ENCODE measurements at regions not wholly inside any gene's neighbourhood (a gene's known extent, or its start where the extent isn't known, plus 50 kb on each side); places are given as distances from the start of the nearest gene placed in this dataset.
"Not testable (repeated sequence)": the region's sequence is repeated elsewhere in the genome, so short reads cannot be mapped to it uniquely, and the experiment has no call there.

DNA sequence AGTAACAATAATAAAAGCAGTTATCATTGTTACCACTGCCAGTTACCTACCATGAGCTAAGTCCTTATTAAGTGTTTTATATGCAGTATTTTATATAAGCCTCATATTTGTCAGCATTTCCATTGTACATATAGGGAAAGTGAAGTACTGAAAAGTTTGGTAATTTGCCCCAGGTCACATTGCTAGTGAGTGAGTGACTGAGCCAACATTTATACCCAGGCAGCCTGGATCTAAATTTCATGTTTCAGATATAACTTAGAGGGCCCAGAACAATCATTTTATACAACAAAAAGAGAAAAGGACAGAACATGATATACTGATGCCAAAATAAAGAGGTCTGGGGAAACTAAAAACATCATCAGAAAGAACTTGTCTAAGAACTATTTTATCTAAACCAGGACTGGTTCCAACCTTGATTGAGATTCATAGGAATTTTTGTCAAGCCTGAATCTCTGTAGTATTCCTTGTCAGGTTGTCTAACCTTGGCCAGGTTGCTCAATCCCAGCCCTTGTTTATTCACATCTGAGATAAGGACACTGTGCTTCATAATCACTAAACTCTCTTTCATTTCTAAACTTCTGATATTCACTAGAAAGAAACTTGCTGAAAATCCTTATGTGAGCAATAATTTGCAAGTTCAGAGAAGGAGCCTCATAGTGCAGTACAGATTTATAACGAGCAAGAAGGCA is 308.2 kb downstream of the IPMK start:
- no peak for DNase-seq (ENCODE audit: low read depth)

DNA sequence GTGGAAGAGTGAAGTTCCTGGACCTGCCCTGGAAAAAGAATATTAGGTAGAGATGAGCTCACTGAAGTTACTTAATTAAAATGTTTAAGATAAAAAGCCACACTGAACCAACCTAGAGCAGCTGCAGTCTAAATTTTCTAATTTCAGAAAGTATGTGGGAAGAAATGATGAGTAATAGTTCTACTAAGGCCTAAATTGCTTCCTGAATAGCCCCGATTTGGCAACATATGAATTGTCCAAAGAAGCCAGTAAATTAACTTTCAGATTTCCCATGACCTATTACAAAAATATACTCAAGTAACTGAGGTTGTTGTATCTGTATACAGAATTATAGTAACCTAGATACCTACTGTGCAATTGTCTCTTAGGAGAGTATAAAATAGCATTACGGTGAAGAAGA is 312.6 kb downstream of the IPMK start:
- no peak for DNase-seq (ENCODE audit: low read depth)

DNA sequence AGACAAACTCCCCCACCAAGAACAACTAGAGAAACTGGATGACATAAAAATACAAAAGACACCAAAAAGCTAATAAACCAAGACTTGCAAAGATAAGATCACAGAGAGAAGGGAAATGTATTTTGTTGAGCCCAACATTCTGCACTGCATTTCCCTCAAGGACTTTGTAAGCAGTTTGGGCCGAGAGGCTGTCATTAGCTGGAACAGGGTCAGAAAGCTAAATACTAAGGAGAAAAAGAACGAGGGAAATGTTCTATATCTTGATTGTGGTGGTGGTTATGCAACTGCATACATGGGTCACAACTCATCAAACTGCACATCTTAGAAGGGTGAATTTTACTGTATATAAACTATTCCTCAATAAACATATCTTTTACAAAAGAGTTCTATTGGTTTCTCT is 315.0 kb downstream of the IPMK start:
- no peak for DNase-seq (ENCODE audit: low read depth)

DNA sequence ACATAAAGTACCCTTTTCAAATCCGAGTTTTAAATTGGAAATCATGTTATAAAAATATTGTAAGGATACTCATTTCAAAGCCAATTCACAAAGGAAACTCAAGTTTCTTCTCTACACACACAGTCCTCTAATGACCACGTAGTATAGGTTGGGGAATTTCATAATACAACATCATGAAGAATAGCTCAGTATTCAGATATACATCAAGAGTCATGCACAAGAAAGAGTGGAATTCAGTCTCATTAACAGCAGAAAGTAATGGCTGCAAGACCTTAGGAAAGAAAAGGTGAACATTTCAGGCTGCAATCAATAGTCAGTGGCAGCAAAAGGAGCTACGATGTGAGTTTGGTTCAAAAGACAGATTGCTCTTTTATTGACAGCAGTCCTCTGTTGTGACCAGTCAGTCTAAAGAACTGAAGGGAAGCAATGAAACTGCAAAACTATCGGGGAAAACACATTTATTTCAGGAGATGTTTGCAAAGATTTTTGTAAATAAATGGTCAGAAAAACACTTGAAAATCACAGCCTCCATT is 317.2 kb downstream of the IPMK start:
- DNase-seq (ENCODE audit: low read depth) = no peak

DNA sequence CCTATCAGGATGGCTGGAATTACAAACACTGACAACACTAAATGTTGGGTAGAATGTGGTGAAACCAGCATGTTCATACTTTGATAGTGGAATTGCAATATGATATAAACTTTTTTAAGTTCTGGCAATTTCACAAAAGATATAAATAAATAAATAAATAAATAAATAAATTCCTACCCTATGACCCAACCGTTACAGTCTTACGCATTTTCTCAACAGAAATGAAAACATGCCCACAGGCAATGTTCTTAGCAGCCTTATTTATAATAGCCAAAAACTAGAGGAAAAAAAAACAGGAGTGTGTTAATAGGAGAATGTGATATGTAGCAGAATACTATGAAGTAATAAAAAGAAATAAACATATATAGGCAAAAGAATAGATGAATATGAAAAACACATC is 318.9 kb downstream of the IPMK start:
- DNase-seq (ENCODE audit: low read depth) = no peak

DNA sequence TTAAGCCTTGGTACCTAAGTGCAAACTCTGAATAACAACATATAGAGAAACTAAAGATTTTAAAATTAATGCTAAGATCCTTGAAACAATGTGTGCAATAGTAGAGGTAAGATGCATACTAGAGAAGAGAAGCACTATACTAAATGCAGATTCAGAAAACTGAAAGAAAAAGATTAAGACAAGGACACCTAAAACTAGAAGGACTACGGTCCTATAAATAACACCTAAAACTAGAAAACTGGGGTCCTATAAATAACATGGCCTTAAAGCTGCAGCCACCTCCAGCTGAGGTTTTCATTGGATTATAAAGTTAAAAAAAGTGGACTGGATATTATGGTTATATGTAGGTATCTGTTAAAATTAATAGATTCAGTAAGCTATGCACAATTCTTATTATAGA is 320.9 kb downstream of the IPMK start:
- DNase-seq (ENCODE audit: low read depth) = no peak

DNA sequence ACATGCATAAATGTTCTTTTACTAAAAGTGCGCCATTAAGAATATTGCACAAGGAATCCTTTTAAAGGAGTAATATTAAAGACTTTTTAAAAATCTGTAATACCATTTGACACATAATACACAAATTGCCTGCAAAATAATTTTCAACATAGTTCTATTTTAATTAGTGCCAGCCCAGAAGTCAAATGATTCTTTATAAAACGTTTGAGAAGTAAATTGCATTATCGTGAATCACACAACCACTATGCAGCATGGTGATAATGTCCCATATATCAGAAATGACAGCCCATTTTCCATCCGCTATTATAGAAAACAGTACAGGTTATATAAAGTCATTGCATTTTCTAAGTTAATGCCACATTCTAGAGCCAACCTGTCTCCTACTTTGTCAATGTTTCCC is 324.0 kb downstream of the IPMK start:
- DNase-seq (ENCODE audit: low read depth) = no peak

DNA sequence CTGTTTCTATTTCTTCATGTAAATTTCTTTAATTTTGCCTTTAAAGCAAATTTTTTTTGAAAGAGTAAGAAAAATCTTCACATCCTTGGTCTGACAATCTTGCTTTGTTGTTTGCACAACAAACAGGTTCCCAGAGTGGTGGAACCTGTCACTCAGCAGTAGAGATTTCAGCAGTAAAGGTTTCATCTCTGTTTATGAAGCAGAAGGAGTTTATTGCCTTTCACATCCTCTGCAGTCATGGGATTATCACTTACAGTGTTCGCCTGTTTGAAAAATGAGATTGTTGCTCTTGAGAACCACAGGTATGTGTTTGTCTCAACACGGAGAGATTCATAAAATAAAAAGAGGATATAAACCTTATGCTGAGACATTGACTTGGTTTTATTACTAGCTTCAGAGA is 342.6 kb downstream of the IPMK start:
- DNase-seq (ENCODE audit: low read depth) = no peak

DNA sequence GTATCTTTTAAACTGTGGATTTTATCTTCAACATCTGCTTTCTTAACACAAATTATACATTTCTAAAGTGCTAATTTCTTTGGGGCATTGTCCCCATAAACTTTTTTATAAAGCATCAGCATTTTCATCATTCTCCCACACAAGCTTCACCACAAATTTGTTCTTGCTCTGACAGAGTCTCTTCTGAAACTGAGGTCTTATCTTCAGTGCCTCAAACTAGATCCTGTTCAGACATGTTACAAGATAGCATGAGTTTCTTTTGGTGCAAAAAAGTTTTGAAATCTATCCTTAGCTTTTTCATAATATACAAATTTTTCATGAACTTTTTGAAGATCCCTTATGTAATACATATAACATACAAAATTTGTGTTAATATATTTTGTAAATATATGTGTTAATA is 346.6 kb downstream of the IPMK start:
- no peak for DNase-seq (ENCODE audit: low read depth)

DNA sequence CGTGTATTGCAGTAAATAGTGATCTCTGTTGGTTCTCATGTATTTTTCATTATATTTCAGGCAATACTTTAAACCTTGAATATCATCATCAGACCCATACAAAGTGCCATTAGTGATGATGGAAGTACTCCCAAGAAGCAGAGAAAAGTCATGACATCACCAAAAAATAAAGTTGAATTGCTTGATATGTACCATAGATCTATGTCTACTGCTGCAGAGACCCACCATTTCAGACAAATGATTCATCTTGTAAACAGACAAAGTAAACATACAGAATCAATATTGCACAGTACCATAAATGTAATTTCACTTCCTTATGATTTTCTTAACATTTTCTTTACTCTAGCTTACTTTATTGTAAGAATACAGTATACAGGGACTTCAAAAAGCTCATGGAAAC is 347.8 kb downstream of the IPMK start:
- no peak for DNase-seq (ENCODE audit: low read depth)

DNA sequence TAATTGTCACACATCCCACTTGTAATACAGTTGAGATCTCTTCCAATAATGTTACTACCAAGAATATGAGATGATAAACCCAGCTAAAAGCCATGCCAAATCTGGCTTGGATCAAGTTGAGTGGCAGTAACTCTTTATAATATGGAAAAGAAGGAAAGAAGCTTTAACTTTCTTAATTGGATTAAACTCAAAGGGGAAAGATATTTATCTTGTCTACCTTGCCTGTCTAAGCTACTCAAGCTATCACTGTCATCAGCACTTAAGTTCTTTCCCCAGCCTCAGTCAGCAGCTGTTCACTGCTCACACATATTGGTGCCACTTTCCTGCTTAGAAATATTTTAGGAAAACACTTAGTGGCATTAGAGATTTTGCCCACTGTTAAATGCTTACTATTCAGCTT is 350.7 kb downstream of the IPMK start:
- DNase-seq (ENCODE audit: low read depth) = no peak

DNA sequence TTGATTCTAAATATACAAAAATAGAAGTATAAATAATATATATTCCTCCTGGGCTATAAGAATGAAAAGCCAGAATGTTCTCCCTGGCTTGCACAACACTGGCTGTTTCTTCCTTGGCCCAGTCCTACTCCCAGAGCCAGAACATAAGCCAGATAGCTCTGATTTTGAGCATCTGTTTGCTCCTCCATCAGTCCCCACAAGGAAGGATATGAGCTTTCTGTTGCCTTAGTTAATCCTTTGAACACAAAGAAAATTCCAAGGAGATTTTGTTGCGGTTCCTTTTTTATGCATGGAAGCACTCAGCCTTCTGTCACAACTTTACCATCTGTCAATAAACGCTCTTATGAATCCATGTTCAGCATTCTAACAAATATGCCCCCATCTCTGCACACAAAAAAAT is 361.8 kb downstream of the IPMK start:
- no peak for DNase-seq (ENCODE audit: low read depth)

DNA sequence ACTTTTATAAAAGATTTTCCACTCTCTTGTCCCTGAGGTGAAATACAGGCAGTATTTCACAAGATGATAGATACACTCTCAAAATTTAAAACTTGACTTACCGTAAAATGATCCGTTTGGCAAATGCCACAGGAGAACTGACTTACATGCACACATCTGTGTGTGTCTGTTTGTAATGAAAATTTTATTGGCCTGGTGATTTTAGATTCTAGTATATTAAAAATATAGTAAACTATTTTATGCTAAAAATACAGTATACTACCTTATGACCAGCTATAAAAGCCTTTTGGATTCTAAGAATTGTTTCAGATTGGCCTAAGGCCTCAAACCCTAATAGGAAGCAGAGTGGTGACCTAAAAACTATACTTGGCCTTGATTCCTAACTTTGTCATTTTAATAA is 362.7 kb downstream of the IPMK start:
- no peak for DNase-seq (ENCODE audit: low read depth)

DNA sequence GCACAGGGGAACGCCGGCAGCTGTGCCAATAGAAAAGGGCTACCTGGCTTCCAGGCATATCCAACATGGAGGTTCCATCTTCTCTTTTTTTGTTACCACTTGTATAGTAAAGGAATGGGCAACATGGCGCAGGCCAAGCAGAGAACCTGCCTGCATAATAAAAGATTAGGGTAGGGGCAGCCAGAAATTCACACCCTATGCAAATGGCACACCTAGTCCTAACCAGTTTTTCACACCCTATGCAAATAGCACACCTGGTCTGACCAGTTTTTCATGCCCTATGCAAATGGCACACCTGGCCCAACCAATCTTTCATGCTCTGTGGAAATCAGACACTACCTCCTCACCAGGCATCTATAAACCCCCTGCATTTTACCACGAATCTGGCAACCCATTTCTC is 369.5 kb downstream of the IPMK start:
- DNase-seq (ENCODE audit: low read depth) = no peak

DNA sequence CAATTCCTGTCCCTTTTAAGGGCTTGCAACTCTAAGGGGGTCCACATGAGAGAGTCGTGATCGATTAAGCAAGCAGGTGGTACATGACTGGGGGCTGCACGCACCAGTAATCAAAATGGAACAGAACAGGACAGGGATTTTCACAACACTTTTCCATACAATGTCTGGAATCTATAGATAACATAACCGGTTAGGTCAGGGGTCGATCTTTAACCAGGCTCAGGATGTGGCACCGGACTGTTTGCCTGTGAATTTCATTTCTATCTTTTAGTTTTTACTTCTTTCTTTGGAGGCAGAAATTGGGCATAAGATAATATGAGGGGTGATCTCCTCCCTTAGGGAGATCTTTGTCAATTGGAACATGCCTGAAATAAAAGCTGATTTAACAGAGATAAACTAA is 370.1 kb downstream of the IPMK start:
- no peak for DNase-seq (ENCODE audit: low read depth)

DNA sequence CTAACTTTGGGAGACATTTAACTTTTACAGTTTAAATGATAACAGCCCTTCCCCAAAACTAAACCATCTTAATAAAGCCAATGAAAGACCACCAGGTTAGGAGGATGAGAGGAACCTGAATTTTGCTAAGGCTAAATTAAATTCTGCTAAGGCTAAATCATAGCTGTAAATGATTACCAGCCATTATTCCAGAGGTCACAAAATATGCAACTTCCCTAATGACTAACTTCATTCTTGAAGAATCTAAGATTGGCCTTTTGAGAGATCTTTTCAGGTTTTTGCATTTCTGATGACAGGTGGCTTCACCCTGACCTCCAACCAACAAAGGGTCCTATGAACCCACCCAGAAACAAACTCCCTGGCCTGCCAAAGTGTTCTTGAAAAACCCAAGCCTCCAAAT is 373.3 kb downstream of the IPMK start:
- no peak for DNase-seq (ENCODE audit: low read depth)

DNA sequence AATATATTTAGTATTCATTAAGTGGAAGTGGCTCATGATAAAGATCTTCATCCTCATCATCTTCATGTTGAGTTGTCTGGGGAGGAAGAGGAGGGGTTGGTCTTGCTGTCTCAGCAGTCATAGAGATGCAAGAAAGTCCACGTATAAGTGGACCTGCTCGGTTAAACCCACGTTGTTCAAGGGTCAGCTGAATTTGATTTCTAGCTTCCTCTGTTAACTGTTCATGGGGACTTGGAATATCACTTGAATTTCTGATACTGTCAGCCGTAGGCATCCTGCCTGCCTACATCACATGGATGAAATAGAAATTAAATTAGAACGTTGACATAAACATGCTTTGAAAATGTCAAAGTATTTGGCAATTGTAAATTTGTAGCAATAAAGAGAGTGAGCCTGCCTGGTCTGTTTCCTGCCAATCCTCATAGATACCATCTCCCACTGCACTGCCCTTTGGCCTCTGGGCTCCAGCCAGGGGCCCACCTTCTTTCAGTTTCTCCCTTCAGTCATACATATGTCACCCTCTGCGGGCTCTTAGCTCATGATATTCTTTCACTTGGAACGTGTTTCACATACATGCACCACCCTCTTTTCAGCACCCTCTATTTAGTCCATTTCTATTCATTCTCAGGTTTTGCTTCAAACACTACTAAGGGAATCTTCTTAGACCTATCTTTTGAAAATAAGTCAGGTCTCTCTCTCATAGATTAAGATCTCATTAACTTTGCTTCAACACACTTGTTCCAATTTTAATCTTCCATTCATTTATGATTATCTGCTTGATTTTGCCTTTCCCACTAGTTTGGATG is 376.3 kb downstream of the IPMK start:
- no peak for DNase-seq (ENCODE audit: low read depth)

DNA sequence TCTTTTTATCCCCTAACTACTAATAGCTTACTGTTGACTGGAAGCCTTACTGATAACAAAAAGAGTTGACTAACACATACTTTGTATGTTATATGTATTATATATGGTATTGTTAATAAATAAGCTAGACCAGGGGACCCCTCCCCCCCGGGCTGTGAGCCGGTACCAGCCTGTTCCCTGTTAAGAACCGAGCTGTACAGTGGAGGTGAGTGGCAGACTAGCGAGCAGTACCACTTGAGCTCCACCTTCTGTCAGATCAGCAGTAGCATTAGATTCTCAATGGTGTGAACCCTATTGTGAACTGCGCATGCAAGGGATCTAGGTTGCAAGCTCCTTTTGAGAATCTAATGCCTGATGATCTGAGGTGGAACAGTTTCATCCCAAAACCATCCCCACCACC is 377.0 kb downstream of the IPMK start:
- no peak for DNase-seq (ENCODE audit: low read depth)

DNA sequence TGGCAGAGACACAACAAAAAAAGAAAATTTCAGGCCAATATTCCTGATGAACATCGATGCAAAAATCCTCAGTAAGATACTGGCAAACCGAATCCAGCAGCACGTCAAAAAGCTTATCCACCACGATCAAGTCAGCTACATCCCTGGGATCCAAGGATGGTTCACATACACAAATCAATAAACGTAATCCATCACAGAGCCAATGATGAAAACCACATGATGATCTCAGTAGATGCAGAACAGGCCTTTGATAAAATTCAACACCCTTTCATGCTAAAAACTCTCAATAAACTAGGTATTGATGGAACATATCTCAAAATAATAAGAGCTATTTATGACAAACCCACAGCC is 382.1 kb downstream of the IPMK start:
- DNase-seq (ENCODE audit: low read depth) = not testable (repeated sequence)

DNA sequence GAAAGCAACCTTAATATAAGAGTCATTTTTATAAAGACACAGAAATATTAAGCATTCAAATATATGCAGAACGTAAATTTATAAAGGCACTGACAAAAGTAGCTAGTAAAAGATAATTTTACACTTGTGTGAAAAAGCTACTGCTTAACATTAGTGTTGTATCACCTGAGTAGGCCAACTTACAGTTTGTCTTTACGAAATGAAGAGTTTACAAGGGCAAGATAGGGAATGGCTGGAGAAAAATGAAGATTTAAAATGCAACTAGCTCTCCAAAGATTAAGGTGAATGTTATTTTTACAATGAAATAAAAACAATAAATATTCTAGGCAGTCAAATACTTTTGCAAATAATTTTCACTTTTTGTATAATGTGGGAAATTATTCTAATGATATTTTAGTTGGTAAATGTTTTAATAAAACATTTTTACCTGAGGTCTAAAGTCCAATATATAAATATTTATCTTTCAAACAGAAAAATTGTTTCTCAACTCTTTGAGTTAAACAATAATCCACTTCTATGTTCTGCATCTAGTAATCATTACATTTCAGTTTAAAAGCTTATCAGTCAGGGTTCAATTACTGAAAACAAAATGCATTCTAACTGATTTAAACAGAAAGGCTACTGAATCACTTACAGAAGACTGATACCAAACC is 382.6 kb downstream of the IPMK start:
- DNase-seq (ENCODE audit: low read depth) = no peak

DNA sequence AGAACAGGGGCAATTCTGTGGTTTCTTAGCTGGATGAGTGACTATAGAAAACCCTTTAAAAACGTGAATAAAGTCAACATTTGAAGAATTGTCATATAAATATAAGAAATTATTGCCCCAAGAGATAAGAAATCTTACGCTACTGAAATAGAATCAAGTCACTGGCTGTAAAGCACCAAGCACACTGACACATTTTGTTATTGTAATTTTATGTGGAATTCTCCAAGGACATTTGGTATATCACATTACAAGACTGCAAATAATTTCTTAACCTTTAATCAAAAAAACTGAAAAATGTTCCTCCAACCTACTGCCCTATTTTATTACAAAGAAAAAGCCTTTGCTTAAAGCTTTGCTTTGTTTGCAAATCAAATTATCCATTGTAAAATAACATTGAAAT is 383.3 kb downstream of the IPMK start:
- DNase-seq (ENCODE audit: low read depth) = no peak

DNA sequence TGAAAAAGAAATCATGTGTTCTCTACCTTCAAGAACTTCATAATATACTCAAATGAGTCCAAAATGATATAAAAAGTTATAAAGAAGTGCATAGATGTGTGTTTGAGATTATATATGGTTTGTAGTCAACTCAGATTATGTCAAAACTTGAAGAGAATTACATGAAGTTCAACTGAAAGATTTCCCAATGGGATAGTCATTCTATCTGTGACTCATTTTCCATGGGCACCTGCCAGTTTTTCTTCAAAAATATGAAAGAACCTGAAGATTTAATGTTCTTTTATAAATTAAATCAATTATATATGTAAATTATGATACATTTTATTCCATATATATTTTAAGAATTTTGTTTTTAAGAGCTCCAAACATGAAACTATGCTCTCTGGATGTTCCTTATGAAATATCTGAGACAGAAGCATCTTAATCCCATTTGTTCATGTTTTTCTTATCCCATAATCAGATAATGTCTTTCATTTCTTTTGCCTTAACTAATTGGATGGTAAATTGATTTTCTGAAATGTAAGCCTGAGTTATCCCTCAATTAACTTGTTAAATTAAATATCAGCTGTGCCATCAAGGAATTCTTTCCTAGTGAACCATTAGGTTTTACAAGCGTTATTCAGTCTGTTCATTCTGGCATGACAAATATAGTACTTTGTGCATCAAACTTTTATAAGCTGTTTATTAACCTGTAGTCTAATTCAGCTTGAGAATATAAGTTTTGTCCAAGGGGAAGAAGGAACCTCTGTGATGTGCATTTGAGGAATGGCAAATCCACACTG is 387.1 kb downstream of the IPMK start:
- DNase-seq (ENCODE audit: low read depth) = no peak
